Stomach (tissue), 4 donors: ENCODE measurements at regions not wholly inside any gene's neighbourhood (a gene's known extent, or its start where the extent isn't known, plus 50 kb on each side); places are given as distances from the start of the nearest gene placed in this dataset.

Experiments
- CTCF ChIP-seq, 7 experiments: fragments of 450-650 bp in 4 of 7; fragments of 200-600 bp in 3 of 7; sonication (generic) in 3 of 7; IDR thresholded peaks; one replicate each; pipeline ENCODE4 v1.5.1; 2016 to 2019; ENCODE audit warnings: antibody characterized with exemption in 7 of 7, control low read depth in 2 of 7, mild to moderate bottlenecking in 1 of 7
- EP300 ChIP-seq: sonication (generic); formaldehyde crosslinking; IDR thresholded peaks from one replicate; pipeline ENCODE4 v1.6.1; 2017; ENCODE audit warnings: antibody characterized with exemption
- POLR2AphosphoS5 ChIP-seq, 3 donors: sonication (generic); formaldehyde crosslinking; IDR thresholded peaks; one replicate each; pipeline ENCODE4 v1.6.1; 2016; ENCODE audit warnings: antibody characterized with exemption in 3 of 3

DNA sequence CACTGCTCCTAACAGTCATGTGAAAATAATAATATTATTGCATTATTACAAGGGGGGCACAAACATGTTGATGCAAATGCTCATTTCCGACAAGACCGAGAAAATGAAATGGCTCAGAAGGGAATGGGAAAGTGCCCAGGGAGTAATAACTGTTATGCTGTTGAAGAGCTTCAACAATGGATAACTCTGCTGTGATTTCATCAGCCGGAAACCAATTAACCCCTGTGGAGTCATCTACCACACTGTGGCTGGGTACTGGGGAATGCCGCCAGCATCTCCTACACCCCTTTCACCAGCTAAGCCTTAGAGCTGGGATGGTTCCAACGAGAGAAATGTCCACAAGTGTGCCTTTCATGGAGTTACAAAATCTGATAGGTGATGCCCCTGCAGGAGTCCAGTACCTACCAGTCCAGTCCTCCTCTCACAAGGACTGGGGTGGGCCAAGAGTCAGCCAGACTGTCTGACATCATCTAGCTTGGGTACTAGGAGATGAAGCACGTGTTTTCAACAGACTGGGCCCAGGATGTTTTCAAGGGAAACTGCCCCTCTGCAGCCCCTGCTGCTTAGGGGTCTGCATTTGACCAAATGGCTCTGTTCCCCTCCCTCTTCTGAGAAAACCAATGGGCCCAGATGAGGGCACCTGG, 509.3 kb upstream of the CCDC196 start:
- no peak for TF ChIP-seq CTCF (IDR thresholded peaks at IDR 0.05)
- no peak for TF ChIP-seq POLR2AphosphoS5 (IDR thresholded peaks at IDR 0.05)
- TF ChIP-seq EP300: no peak
